K562 (cell line): ENCODE measurements at regions not wholly inside any gene's neighbourhood (a gene's known extent, or its start where the extent isn't known, plus 50 kb on each side); places are given as distances from the start of the nearest gene placed in this dataset.

Experiments used
- ATAC-seq: fragments of 200-7000 bp; cut with Tn5 transposase; 3 replicates; pipeline ENCODE4 v1.9.1; 2020; ENCODE audit warnings: moderate library complexity
- BruUV-seq: library from RNA; stranded (reverse); fragments of 400-500 nt; replicated peaks from 2 replicates; lab custom pipeline; 2021; lab: Mats Ljungman, UMichigan
- CTCF ChIA-PET: fragments of 300-600 bp; formaldehyde crosslinking; extraction: SDS; loops from one replicate; lab custom pipeline; 2021; ENCODE audit warnings: low intra/inter-chr PET ratio; lab: Yijun Ruan, JAX
- POLR2A ChIA-PET: fragments of 300-600, 350-650 bp; sonication (Branson Sonifier 250); formaldehyde crosslinking; extraction: SDS; loops from one replicate; lab custom pipeline; 2021; ENCODE audit warnings: antibody characterized with exemption, inconsistent platforms; lab: Yijun Ruan, JAX
- DNase-seq, 4 experiments: peaks; one replicate each; pipeline versions ENCODE4 v3.0.0 to v3.0.0-alpha.2; 2011 to 2018; ENCODE audit warnings: low spot score in 3 of 4, mixed read lengths in 3 of 4; ENCODE audit errors: extremely low read depth in 1 of 4
- FAIRE-seq: peaks from 2 replicates; lab custom pipeline; 2011; peaks lifted over from hg19 to GRCh38; lab: Jason Lieb, UNC
- H2AFZ ChIP-seq: 2 replicates; pipeline ENCODE4 v1.6.0; 2011; ENCODE audit warnings: low read depth, low read length, control low read depth, inconsistent platforms
- H3K27ac ChIP-seq: fragments of 200-600 bp; 3 replicates; pipeline ENCODE4 v1.8.0; 2011; ENCODE audit warnings: low read depth, mild to moderate bottlenecking, control low read depth, inconsistent platforms, low read length, moderate library complexity, mixed read lengths; ENCODE audit errors: extremely low read depth
- H3K27me3 ChIP-seq, 2 experiments: fragments of 300-600 bp in 1 of 2; 2 replicates in 1 of 2; 3 replicates in 1 of 2; pipeline versions ENCODE4 v1.6.0 to v1.8.0; 2011; ENCODE audit warnings: inconsistent platforms in 2 of 2, low read length in 2 of 2, mild to moderate bottlenecking in 1 of 2, mixed read lengths in 1 of 2, moderate library complexity in 1 of 2; ENCODE audit not compliant: control insufficient read depth in 2 of 2, insufficient read depth in 2 of 2
- H3K36me3 ChIP-seq: fragments of 300-600 bp; 3 replicates; pipeline ENCODE4 v1.8.0; 2011; ENCODE audit warnings: mild to moderate bottlenecking, low read length, inconsistent platforms; ENCODE audit not compliant: control insufficient read depth, insufficient read depth
- H3K4me1 ChIP-seq, 2 experiments: fragments of 200-600 bp in 1 of 2; replicated peaks in 1 of 2; 2 replicates in 1 of 2; 3 replicates in 1 of 2; pipeline versions ENCODE4 v1.5.1 to v1.8.0; 2011; ENCODE audit warnings: inconsistent platforms in 2 of 2, low read length in 2 of 2, mild to moderate bottlenecking in 1 of 2, mixed read lengths in 1 of 2, moderate library complexity in 1 of 2; ENCODE audit not compliant: control insufficient read depth in 2 of 2, insufficient read depth in 2 of 2
- H3K4me2 ChIP-seq: 2 replicates; pipeline ENCODE4 v1.6.1; 2011; ENCODE audit warnings: low read length, control low read depth, inconsistent platforms, mixed read lengths; ENCODE audit not compliant: insufficient read depth
- H3K4me3 ChIP-seq: fragments of 200-600 bp; sonication (generic), shearing (Covaris generic); 2 replicates; pipeline ENCODE4 v1.5.1; 2016; ENCODE audit warnings: control low read depth, inconsistent platforms
- H3K79me2 ChIP-seq: fragments of 200-600 bp; 3 replicates; pipeline ENCODE4 v1.8.0; 2011; ENCODE audit warnings: low read length, inconsistent platforms; ENCODE audit not compliant: control insufficient read depth, insufficient read depth
- H3K9ac ChIP-seq, 2 experiments: 2 replicates each; pipeline versions ENCODE4 v1.6.0 to v1.6.1; 2011; ENCODE audit warnings: low read depth in 2 of 2, low read length in 2 of 2, control low read depth in 1 of 2, inconsistent platforms in 1 of 2, mild to moderate bottlenecking in 1 of 2, mixed read lengths in 1 of 2; ENCODE audit not compliant: insufficient read depth in 1 of 2
- H3K9me1 ChIP-seq: one replicate; pipeline ENCODE4 v1.6.0; 2011; ENCODE audit warnings: inconsistent platforms, mild to moderate bottlenecking, low read length, moderate library complexity; ENCODE audit not compliant: control insufficient read depth, insufficient read depth
- H3K9me3 ChIP-seq: replicated peaks from 2 replicates; pipeline ENCODE4 v1.5.1; 2011; ENCODE audit warnings: low read depth, low read length, inconsistent platforms; ENCODE audit not compliant: control insufficient read depth, insufficient read depth
- H4K20me1 ChIP-seq: replicated peaks from 2 replicates; pipeline ENCODE4 v1.6.1; 2011; ENCODE audit warnings: low read length, inconsistent platforms, mixed read lengths; ENCODE audit not compliant: control insufficient read depth, insufficient read depth
- ELK3 ChIP-seq: fragments of 450-650 bp; formaldehyde crosslinking; IDR thresholded peaks from 2 replicates; pipeline ENCODE4 v1.4.0; 2020; ENCODE audit warnings: mild to moderate bottlenecking
- ETV5 ChIP-seq: sonication (generic); formaldehyde crosslinking; IDR thresholded peaks from 2 replicates; pipeline ENCODE4 v1.4.0; 2020; ENCODE audit warnings: low read depth, mild to moderate bottlenecking, missing genetic modification reagents
- FOXA3 ChIP-seq, 2 experiments: fragments of 450-650 bp in 1 of 2; sonication (generic) in 1 of 2; formaldehyde crosslinking; IDR thresholded peaks in 1 of 2; conservative IDR thresholded peaks in 1 of 2; 2 replicates each; pipeline versions ENCODE4 v1.4.0 to v1.8.0; 2020 to 2022; ENCODE audit warnings: mild to moderate bottlenecking in 2 of 2, missing genetic modification reagents in 1 of 2
- GMEB1 ChIP-seq: fragments of 250-450 bp; sonication (Bioruptor Pico); IDR thresholded peaks from 2 replicates; pipeline ENCODE4 v1.4.0; 2020; ENCODE audit warnings: mild to moderate bottlenecking
- LARP7 ChIP-seq: fragments of 450-650 bp; IDR thresholded peaks from 2 replicates; pipeline ENCODE4 v1.6.1; 2016
- MXI1 ChIP-seq: IDR thresholded peaks from 2 replicates; pipeline ENCODE4 v1.6.1; 2011; ENCODE audit warnings: low read depth, mild to moderate bottlenecking, improper control_type of control experiment, low read length
- SMARCB1 ChIP-seq: IDR thresholded peaks from 2 replicates; pipeline ENCODE4 v1.6.1; 2011; ENCODE audit warnings: improper control_type of control experiment, low read depth; ENCODE audit not compliant: insufficient read length
- TAL1 ChIP-seq: fragments of 450-650 bp; IDR thresholded peaks from 2 replicates; pipeline ENCODE4 v1.6.1; 2016; ENCODE audit warnings: mild to moderate bottlenecking
- THRA ChIP-seq: fragments of 450-650 bp; IDR thresholded peaks from 2 replicates; pipeline ENCODE4 v1.6.1; 2017; ENCODE audit warnings: mild to moderate bottlenecking, moderate library complexity
- ZFP1 ChIP-seq: fragments of 450-650 bp; formaldehyde crosslinking; IDR thresholded peaks from 2 replicates; pipeline ENCODE4 v1.4.0; 2020; ENCODE audit warnings: mild to moderate bottlenecking, mixed read lengths
- ZFP36 ChIP-seq: fragments of 150-350 bp; IDR thresholded peaks from 2 replicates; pipeline ENCODE4 v1.6.1; 2018; ENCODE audit warnings: low read length, low read depth; ENCODE audit not compliant: partially characterized antibody
- ZNF23 ChIP-seq: fragments of 250-450 bp; sonication (Bioruptor Pico); IDR thresholded peaks from 2 replicates; pipeline ENCODE4 v1.4.0; 2020; ENCODE audit warnings: mild to moderate bottlenecking
- ZNF444 ChIP-seq: fragments of 250-450 bp; sonication (Bioruptor Pico); IDR thresholded peaks from 2 replicates; pipeline ENCODE4 v1.4.0; 2020; ENCODE audit warnings: mild to moderate bottlenecking, moderate library complexity
- ZNF764 ChIP-seq: fragments of 250-450 bp; sonication (Bioruptor Pico); IDR thresholded peaks from 2 replicates; pipeline ENCODE4 v1.4.0; 2020; ENCODE audit warnings: low read depth, mild to moderate bottlenecking, moderate library complexity
- WGBS: fragments of 100-300 bp; shearing (Covaris generic); methylation state at CpG from one replicate; pipeline ENCODE4 v1.1.6; 2016; ENCODE audit warnings: low coverage, mixed read lengths; ENCODE audit not compliant: insufficient coverage; ENCODE audit errors: missing lambda C conversion rate; 5-methylcytosine and 5-hydroxymethylcytosine counted together
- in situ Hi-C: fragments of 300-500 bp; cut with MboI; formaldehyde crosslinking; loops from 4 replicates; pipeline ENCODE4 v1.15.0; 2018; ENCODE audit warnings: inconsistent platforms, mixed read lengths
- intact Hi-C: fragments of 100-400 bp; cut with micrococcal nuclease; formaldehyde crosslinking; loops from 2 replicates; pipeline ENCODE4 v1.14.2; 2022

GRCh38 chr21:16179773-16180172 lies 450.0 kb downstream of the USP25 start:
- H3K27ac ChIP-seq: no peak overlapping the region
- no TSS peak for BruUV-seq
- DNase-seq: no peak
- intact Hi-C loops: no loop called here
- no peaks in the 10 kb centered on the region for H3K9me3 ChIP-seq
- in situ Hi-C loops: no loop called here
- ChIA-PET POLR2A (no interaction called here), CTCF (no interaction called here)
- H3K9me1 ChIP-seq: no peaks in the 10 kb centered on the region
- no peak overlapping the region for H3K4me2 ChIP-seq
- no peak for TF ChIP-seq LARP7
- no peak for TF ChIP-seq GMEB1 (CRISPR knock-in tag)
- no peaks in the 10 kb centered on the region for H3K4me1 ChIP-seq
- ATAC-seq: no peak
- H3K4me3 ChIP-seq: no peak overlapping the region
- no peaks in the 10 kb centered on the region for H4K20me1 ChIP-seq
- 0% methylated on average over 3 of the region's 3 CpGs for WGBS
- H2AFZ ChIP-seq: no peak overlapping the region
- no peak overlapping the region for H3K9ac ChIP-seq
- H3K79me2 ChIP-seq: no peaks in the 10 kb centered on the region
- no peak for FAIRE-seq
- no peaks in the 10 kb centered on the region for H3K36me3 ChIP-seq
- no peaks in the 10 kb centered on the region for H3K27me3 ChIP-seq

GRCh38 chr21:16180614-16181013 lies 450.8 kb downstream of the USP25 start:
- Histone ChIP-seq H3K9me1 (no peaks in the 10 kb centered on the region), H3K36me3 (no peaks in the 10 kb centered on the region), H4K20me1 (no peaks in the 10 kb centered on the region), H3K9me3 (no peaks in the 10 kb centered on the region), H3K4me2 (no peak overlapping the region), H3K4me3 (no peak overlapping the region), H3K4me1 (no peaks in the 10 kb centered on the region), H3K27me3 (no peaks in the 10 kb centered on the region), H3K79me2 (no peaks in the 10 kb centered on the region), H3K9ac (no peak overlapping the region), H2AFZ (no peak overlapping the region), H3K27ac (no peak overlapping the region)
- 2% methylated on average over 3 of the region's 3 CpGs for WGBS
- ChIA-PET POLR2A (no interaction called here), CTCF (no interaction called here)
- no TSS peak for BruUV-seq
- intact Hi-C loops: no loop called here
- DNase-seq (no peak), FAIRE-seq (no peak), ATAC-seq (no peak)
- in situ Hi-C loops: no loop called here
- no peak for TF ChIP-seq TAL1
- no peak for TF ChIP-seq FOXA3 (CRISPR knock-in tag; conservative IDR thresholded peaks at IDR 0.05 in 1 of 2, IDR thresholded peaks at IDR 0.05 in 1 of 2)
- TF ChIP-seq ELK3: no peak
- no peak for TF ChIP-seq ETV5 (CRISPR knock-in tag)
- no peak for TF ChIP-seq ZNF764 (CRISPR knock-in tag)
- no peak for TF ChIP-seq SMARCB1
- no peak for TF ChIP-seq ZNF23 (CRISPR knock-in tag)
- no peak for TF ChIP-seq THRA
- TF ChIP-seq ZFP1 (CRISPR knock-in tag): no peak
- TF ChIP-seq MXI1: no peak
- TF ChIP-seq ZNF444 (CRISPR knock-in tag): no peak
- TF ChIP-seq ZFP36: no peak
